Stimulated activated naive CD8-positive, alpha-beta T cell treated with anti-CD3 and anti-CD28 coated beads, Interleukin-15, Interleukin-2, amounts not matched to agents 100 ng/mL and 50 ng/mL, for 24 hours (primary cell): ENCODE measurements at regions not wholly inside any gene's neighbourhood (a gene's known extent, or its start where the extent isn't known, plus 50 kb on each side); places are given as distances from the start of the nearest gene placed in this dataset.

ENCODE experiments used
- H3K27ac Mint-ChIP-seq: one replicate; pipeline ENCODE4 v1.8.0; 2021; ENCODE audit warnings: mild to moderate bottlenecking, mixed read lengths
- H3K27me3 Mint-ChIP-seq: one replicate; pipeline ENCODE4 v1.8.0; 2021; ENCODE audit warnings: mixed read lengths
- H3K36me3 Mint-ChIP-seq: one replicate; pipeline ENCODE4 v1.8.0; 2021; ENCODE audit warnings: low read depth, mixed read lengths
- H3K4me1 Mint-ChIP-seq: one replicate; pipeline ENCODE4 v1.8.0; 2021; ENCODE audit warnings: low read depth, mixed read lengths
- H3K4me3 Mint-ChIP-seq: one replicate; pipeline ENCODE4 v1.8.0; 2021; ENCODE audit warnings: mild to moderate bottlenecking, mixed read lengths
- H3K9me3 Mint-ChIP-seq: one replicate; pipeline ENCODE4 v1.8.0; 2021; ENCODE audit warnings: mixed read lengths

DNA sequence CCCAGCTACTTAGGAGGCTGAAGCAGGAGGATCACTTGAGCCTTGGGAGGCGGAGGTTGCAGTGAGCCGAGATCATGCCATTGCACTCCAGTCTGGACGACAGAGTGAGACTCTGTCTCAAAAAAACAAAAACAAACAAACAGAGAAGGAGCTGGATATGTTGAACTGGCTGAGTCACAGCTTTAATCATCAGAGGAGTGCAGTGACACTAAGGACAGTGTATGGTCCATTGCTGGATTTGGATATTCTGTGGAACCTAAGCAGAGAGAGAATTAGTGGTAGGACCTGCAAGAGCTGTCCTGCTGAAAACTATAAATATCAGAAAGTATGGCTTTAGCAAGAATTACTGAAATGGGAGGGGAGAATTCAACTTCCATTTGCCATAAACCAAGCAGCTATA is 163.0 kb upstream of the PELI2 start:
- Mint-ChIP-seq H3K27me3 (peaks cover 3% of the 10 kb centered on the region), H3K27ac (no peak overlapping the region), H3K4me1 (no peaks in the 10 kb centered on the region), H3K4me3 (no peak overlapping the region), H3K36me3 (no peaks in the 10 kb centered on the region), H3K9me3 (no peaks in the 10 kb centered on the region)

GRCh38 chr14:55957950-55958349 is 160.3 kb upstream of the PELI2 start:
- Mint-ChIP-seq H3K4me3 (no peak overlapping the region), H3K27ac (no peak overlapping the region), H3K9me3 (no peaks in the 10 kb centered on the region), H3K36me3 (no peaks in the 10 kb centered on the region), H3K27me3 (peaks cover 6% of the 10 kb centered on the region), H3K4me1 (no peaks in the 10 kb centered on the region)

DNA sequence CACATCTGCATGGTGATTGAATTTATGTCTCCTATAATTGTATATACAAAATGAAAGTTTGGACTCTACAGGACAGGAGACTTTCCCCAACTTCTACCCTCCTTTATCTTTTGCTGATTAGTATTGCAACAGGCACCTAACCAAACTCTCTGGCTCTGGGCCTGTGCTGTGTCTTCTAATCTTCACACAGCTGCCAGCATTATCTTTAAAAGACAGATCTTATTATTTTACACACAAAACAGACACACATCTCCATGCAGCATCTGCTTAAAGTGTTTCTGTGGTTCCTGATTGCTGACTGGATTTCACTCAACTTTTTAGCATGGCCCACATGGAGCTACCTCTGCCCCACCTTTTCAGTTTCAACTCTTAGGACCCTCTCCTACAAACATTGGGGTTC is 154.9 kb upstream of the PELI2 start:
- Mint-ChIP-seq H3K27ac (no peak overlapping the region), H3K9me3 (no peaks in the 10 kb centered on the region), H3K27me3 (peaks cover 10% of the 10 kb centered on the region), H3K4me3 (no peak overlapping the region), H3K36me3 (no peaks in the 10 kb centered on the region), H3K4me1 (no peaks in the 10 kb centered on the region)

GRCh38 chr14:55964091-55964490 is 154.1 kb upstream of the PELI2 start:
- Mint-ChIP-seq H3K27ac (no peak overlapping the region), H3K27me3 (peaks cover 10% of the 10 kb centered on the region), H3K4me1 (no peaks in the 10 kb centered on the region), H3K36me3 (no peaks in the 10 kb centered on the region), H3K9me3 (no peaks in the 10 kb centered on the region), H3K4me3 (no peak overlapping the region)

DNA sequence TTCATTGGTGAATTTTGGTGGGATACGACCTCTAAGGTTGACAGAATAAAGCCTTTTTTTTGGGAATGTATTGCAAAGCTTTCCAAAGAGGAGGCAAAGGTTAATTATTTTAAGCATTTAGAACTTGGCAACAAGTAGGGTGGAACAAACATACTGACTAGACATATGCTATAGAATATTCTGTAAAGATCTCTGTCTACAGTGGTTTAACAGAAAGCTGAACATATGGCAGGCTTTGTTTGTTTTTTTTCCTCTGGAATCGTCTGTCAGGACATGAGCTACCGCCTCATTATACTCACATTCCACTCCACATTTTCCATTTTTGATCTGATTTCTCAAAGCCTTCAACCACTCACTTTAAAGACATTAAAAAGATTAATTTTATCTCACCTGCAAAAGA is 153.4 kb upstream of the PELI2 start:
- Mint-ChIP-seq H3K4me1 (no peaks in the 10 kb centered on the region), H3K27me3 (peaks cover 13% of the 10 kb centered on the region), H3K9me3 (no peaks in the 10 kb centered on the region), H3K27ac (no peak overlapping the region), H3K36me3 (no peaks in the 10 kb centered on the region), H3K4me3 (no peak overlapping the region)

- H3K4me1 Mint-ChIP-seq, result no peaks in the 10 kb centered on the region
- H3K9me3 Mint-ChIP-seq, result no peaks in the 10 kb centered on the region
- no peak overlapping the region for H3K4me3 Mint-ChIP-seq
- peaks cover 11% of the 10 kb centered on the region for H3K27me3 Mint-ChIP-seq
- no peaks in the 10 kb centered on the region for H3K36me3 Mint-ChIP-seq
- no peak overlapping the region for H3K27ac Mint-ChIP-seq
Measured at GRCh38 chr14:55965851-55966250, 152.4 kb upstream of the PELI2 start.

DNA sequence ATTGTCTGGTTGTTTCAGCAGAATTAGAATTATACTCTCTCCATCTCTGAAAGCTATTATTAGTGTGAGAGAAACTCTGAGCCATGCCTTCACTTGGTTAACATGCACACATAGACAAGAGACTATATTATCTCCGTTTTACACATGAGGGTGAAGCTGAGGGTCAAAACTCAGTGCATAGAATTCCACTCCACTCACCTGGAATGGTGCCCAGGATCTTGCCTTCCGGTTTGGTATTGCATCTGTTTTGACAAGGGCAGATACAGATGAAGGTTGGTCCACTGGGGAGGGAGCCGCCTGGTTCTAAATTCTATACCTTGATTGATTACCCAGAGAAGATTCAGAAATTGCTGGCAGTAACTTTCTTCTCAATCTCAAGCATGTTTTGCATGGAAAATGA is 149.5 kb upstream of the PELI2 start:
- Mint-ChIP-seq H3K27ac (no peak overlapping the region), H3K36me3 (no peaks in the 10 kb centered on the region), H3K4me3 (no peak overlapping the region), H3K9me3 (no peaks in the 10 kb centered on the region), H3K27me3 (peaks cover 15% of the 10 kb centered on the region), H3K4me1 (no peaks in the 10 kb centered on the region)

- no peaks in the 10 kb centered on the region for H3K9me3 Mint-ChIP-seq
- H3K27ac Mint-ChIP-seq, result no peak overlapping the region
- no peaks in the 10 kb centered on the region for H3K4me1 Mint-ChIP-seq
- no peak overlapping the region for H3K4me3 Mint-ChIP-seq
- H3K27me3 Mint-ChIP-seq, result peaks cover 11% of the 10 kb centered on the region
- H3K36me3 Mint-ChIP-seq, result no peaks in the 10 kb centered on the region
Measured at GRCh38 chr14:55973285-55973800, 144.9 kb upstream of the PELI2 start.

DNA sequence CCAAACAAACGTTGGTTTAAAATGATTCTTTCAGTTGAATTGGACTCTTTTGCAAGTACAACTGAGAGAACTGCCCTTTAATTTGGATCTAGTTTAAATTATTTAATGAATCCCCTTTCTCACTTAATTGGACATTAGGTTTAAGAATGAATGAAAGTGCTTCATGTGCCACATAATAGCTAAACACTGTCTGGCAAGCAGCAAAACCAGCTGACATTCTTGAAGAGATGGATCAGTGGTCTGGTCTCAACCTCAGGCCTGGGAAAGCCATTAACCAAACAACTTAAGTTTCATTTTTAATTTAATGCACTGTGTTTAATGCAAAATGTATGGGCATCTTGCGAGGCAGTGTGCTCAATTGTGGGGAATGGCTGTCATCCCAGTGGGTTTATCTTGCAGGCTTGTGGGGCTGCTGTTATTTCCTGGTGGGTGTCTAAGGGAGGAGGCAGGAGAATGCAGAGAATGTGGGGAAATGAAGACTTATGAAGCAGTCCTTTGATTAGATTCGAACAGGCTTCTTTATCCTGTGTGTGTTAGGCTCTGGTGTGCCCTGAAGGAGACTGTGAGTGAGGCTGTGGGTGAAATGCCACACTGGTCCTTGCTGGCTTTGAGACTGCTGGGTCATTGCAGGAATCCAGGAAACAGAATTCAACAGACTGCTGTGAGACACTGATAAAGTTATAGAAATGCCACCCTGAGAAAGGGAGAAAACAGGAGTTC is 144.1 kb upstream of the PELI2 start:
- Mint-ChIP-seq H3K36me3 (no peaks in the 10 kb centered on the region), H3K4me3 (no peak overlapping the region), H3K27ac (no peak overlapping the region), H3K9me3 (no peaks in the 10 kb centered on the region), H3K27me3 (peaks cover 11% of the 10 kb centered on the region), H3K4me1 (no peaks in the 10 kb centered on the region)

DNA sequence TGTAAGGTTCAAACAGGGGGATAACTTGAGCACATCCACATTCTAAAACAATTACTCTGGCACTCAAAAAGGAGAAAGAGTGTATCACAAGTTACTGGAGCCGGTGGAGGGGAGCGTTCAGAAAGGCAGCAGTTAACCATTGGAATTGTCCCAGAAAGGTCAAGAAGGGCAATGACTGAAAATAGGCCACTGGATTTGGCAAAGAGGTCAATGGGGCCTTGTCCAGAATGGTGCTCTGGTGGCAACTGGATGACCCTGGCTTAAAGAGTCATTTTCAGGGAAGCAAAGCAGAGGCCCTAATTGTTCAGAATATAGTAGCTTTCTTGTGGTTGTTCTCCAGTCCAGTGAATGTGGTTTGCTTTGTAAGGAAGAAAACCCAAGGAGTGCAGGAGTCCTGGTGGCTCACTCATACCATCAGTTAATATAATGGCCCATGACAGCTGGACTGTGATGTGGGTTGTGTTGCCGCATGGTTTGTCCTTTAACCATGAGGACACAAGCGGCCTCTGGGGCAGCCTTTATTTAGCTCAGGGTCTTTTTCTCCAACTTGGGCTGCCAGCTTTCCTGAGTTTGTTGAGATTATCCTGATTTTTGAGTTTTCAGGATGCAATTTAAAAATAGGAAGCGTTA is 142.8 kb upstream of the PELI2 start:
- peaks cover 7% of the 10 kb centered on the region for H3K27me3 Mint-ChIP-seq
- no peak overlapping the region for H3K4me3 Mint-ChIP-seq
- H3K36me3 Mint-ChIP-seq, result no peaks in the 10 kb centered on the region
- H3K4me1 Mint-ChIP-seq, result peaks cover 3% of the 10 kb centered on the region
- no peak overlapping the region for H3K27ac Mint-ChIP-seq
- H3K9me3 Mint-ChIP-seq, result peaks cover 11% of the 10 kb centered on the region

DNA sequence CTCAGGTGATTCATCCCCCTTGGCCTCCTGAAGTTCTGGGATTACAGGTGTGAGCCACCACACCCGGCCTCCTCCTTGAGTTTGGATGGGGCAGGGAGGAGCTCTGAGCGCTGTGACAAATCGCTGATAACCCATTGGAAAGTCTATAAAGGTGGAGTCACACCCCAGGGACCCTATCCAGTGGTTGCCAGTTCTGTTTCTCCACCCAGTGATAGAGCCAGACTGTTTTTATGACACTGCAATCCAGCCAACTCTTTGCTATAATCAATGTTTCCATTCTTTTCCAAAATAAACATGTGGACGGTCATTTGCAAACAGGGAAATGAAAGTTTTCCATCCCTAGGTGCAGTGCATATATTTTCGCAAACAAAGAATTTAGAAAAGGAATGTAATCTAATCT is 142.0 kb upstream of the PELI2 start:
- no peak overlapping the region for H3K27ac Mint-ChIP-seq
- no peak overlapping the region for H3K4me3 Mint-ChIP-seq
- no peaks in the 10 kb centered on the region for H3K36me3 Mint-ChIP-seq
- peaks cover 7% of the 10 kb centered on the region for H3K4me1 Mint-ChIP-seq
- peaks cover 14% of the 10 kb centered on the region for H3K9me3 Mint-ChIP-seq
- peaks cover under 1% of the 10 kb centered on the region for H3K27me3 Mint-ChIP-seq

GRCh38 chr14:55976655-55977054 is 141.6 kb upstream of the PELI2 start:
- H3K9me3 Mint-ChIP-seq, result peaks cover 18% of the 10 kb centered on the region
- no peaks in the 10 kb centered on the region for H3K36me3 Mint-ChIP-seq
- no peak overlapping the region for H3K27ac Mint-ChIP-seq
- no peak overlapping the region for H3K4me3 Mint-ChIP-seq
- H3K4me1 Mint-ChIP-seq, result peaks cover 7% of the 10 kb centered on the region
- no peaks in the 10 kb centered on the region for H3K27me3 Mint-ChIP-seq

- H3K9me3 Mint-ChIP-seq, result peaks cover 19% of the 10 kb centered on the region
- no peak overlapping the region for H3K27ac Mint-ChIP-seq
- no peaks in the 10 kb centered on the region for H3K36me3 Mint-ChIP-seq
- peaks cover 7% of the 10 kb centered on the region for H3K4me1 Mint-ChIP-seq
- no peak overlapping the region for H3K4me3 Mint-ChIP-seq
- H3K27me3 Mint-ChIP-seq, result peaks cover under 1% of the 10 kb centered on the region
Measured at GRCh38 chr14:55977392-55978150, 140.6 kb upstream of the PELI2 start.

- H3K27ac Mint-ChIP-seq, result no peak overlapping the region
- peaks cover 14% of the 10 kb centered on the region for H3K27me3 Mint-ChIP-seq
- peaks cover 7% of the 10 kb centered on the region for H3K4me1 Mint-ChIP-seq
- no peak overlapping the region for H3K4me3 Mint-ChIP-seq
- H3K9me3 Mint-ChIP-seq, result peaks cover 19% of the 10 kb centered on the region
- no peaks in the 10 kb centered on the region for H3K36me3 Mint-ChIP-seq
Measured at GRCh38 chr14:55979096-55979495, 139.1 kb upstream of the PELI2 start.

GRCh38 chr14:55979781-55980180 is 138.4 kb upstream of the PELI2 start:
- Mint-ChIP-seq H3K9me3 (peaks cover 19% of the 10 kb centered on the region), H3K27me3 (peaks cover 21% of the 10 kb centered on the region), H3K4me3 (no peak overlapping the region), H3K4me1 (peaks cover 7% of the 10 kb centered on the region), H3K36me3 (no peaks in the 10 kb centered on the region), H3K27ac (no peak overlapping the region)
